ENCODE measurements at regions not wholly inside any gene's neighbourhood (a gene's known extent, or its start where the extent isn't known, plus 50 kb on each side); places are given as distances from the start of the nearest gene placed in this dataset.

DNA sequence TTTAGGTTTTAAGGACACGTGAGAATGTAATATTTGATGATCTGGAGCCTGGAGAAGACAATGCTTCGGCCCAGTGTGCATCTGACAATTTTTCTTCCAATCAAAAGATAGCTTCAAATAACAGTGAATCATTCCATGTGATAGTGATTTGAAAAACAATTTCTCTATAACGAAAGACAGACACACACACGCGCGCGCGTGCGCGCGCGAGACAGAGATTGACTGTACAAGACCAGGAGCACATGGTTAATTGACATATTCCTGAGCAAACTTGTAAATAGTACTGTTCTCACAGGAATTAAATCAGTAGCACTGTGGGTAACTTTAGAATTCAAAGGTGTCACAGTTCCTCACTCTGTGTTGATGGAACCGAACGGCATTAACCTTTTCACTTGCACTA lies 287.5 kb upstream of the LMO3 start:
- DNase-seq (ENCODE audit: low read depth), result no peak
- no peak overlapping the region for H3K4me3 ChIP-seq (ENCODE audit: low read depth, low read length)
- TF ChIP-seq, protein P1, sequence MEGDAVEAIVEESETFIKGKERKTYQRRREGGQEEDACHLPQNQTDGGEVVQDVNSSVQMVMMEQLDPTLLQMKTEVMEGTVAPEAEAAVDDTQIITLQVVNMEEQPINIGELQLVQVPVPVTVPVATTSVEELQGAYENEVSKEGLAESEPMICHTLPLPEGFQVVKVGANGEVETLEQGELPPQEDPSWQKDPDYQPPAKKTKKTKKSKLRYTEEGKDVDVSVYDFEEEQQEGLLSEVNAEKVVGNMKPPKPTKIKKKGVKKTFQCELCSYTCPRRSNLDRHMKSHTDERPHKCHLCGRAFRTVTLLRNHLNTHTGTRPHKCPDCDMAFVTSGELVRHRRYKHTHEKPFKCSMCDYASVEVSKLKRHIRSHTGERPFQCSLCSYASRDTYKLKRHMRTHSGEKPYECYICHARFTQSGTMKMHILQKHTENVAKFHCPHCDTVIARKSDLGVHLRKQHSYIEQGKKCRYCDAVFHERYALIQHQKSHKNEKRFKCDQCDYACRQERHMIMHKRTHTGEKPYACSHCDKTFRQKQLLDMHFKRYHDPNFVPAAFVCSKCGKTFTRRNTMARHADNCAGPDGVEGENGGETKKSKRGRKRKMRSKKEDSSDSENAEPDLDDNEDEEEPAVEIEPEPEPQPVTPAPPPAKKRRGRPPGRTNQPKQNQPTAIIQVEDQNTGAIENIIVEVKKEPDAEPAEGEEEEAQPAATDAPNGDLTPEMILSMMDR (IDR thresholded peaks at IDR 0.05; ENCODE audit: insufficient read depth, low read depth, low read length), result no peak

- no peak overlapping the region for H3K4me3 ChIP-seq (ENCODE audit: low read depth, low read length)
- no peak for DNase-seq (ENCODE audit: low read depth)
- TF ChIP-seq, protein P1 (IDR thresholded peaks at IDR 0.05; ENCODE audit: insufficient read depth, low read depth, low read length), result no peak
Observed at GRCh38 chr12:16891673-16892072, 285.7 kb upstream of the LMO3 start.

DNA sequence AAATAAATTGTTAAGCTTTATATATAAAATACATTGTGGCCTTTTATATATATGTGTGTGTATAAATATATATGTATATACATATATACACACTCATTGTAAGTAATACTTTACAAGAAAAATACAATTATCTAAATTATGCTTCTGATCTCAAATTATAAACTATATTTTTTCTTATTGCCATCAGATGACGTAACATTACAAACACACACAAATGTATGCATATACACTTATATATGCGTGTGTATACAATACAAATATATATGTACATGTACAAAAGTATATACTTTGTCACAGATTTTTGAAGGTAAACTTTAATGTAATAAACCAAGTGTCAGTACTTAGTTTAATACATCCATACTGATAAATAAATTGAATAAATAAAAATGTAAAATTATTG lies 278.9 kb upstream of the LMO3 start:
- TF ChIP-seq, protein P1 (IDR thresholded peaks at IDR 0.05; ENCODE audit: insufficient read depth, low read depth, low read length), result no peak
- no peak overlapping the region for H3K4me3 ChIP-seq (ENCODE audit: low read depth, low read length)
- no peak for DNase-seq (ENCODE audit: low read depth)

DNA sequence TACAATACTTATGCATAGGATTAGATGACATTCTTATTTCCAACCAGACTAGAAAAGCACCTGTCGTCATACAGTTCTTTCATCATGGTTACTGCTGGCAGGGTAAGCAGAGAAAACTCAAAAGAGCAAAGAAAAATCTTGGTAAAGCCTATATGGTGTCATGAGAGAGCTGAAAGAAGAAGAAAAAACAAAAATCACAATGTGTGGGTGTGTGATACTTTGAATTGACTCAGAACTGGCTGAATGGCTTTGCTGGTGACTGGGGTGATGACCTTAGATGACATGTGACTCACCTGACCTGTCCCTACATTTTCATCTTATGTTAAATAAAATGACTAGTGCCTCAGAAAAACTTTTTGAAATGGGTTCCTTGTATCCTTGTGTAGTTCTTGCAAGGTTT lies 278.1 kb upstream of the LMO3 start:
- no peak for DNase-seq (ENCODE audit: low read depth)
- no peak overlapping the region for H3K4me3 ChIP-seq (ENCODE audit: low read depth, low read length)
- TF ChIP-seq, protein P1 (IDR thresholded peaks at IDR 0.05; ENCODE audit: insufficient read depth, low read depth, low read length), result no peak

DNA sequence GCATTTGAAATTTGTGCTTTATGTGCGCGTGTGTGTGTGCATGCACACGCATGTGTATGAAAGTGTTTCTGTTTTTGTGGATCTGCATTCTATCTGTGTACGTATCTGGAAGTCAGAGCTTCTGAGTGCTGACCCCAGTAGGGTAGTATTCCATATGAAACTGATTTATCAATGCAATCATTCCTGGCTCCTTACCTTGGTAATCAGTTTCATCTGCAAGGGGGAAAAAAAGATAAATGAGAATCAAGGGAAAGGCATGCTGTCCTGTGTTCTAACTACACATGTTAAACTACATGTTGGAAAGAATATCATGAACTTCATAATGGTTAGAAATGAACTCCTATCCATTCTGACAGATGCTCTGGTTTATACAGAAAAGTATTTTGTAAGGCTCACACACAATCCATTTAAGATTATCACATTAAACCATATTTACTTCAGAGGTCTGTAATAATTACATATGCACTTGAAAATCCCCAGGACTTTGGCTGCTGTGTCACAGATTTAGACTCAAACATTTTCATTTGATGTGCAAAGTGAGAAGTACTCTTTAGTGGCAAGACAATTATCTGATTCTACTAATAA lies 276.1 kb upstream of the LMO3 start:
- TF ChIP-seq, protein P1 (IDR thresholded peaks at IDR 0.05; ENCODE audit: insufficient read depth, low read depth, low read length), result no peak
- no peak for DNase-seq (ENCODE audit: low read depth)
- H3K4me3 ChIP-seq (ENCODE audit: low read depth, low read length), result no peak overlapping the region

GRCh38 chr12:16880864-16881285 lies 274.9 kb upstream of the LMO3 start:
- no peak overlapping the region for H3K4me3 ChIP-seq (ENCODE audit: low read depth, low read length)
- TF ChIP-seq, protein P1 (IDR thresholded peaks at IDR 0.05; ENCODE audit: insufficient read depth, low read depth, low read length), result no peak
- DNase-seq (ENCODE audit: low read depth), result no peak

- TF ChIP-seq, protein P1 (IDR thresholded peaks at IDR 0.05; ENCODE audit: insufficient read depth, low read depth, low read length), result no peak
- H3K4me3 ChIP-seq (ENCODE audit: low read depth, low read length), result no peak overlapping the region
- DNase-seq (ENCODE audit: low read depth), result no peak
Observed at GRCh38 chr12:16870845-16871244, 264.9 kb upstream of the LMO3 start.

All from fibroblast of villous mesenchyme (primary cell).